K562 (cell line): ENCODE measurements at regions not wholly inside any gene's neighbourhood (a gene's known extent, or its start where the extent isn't known, plus 50 kb on each side); places are given as distances from the start of the nearest gene placed in this dataset.

Experiments
- AFF4 ChIP-seq: sonication (generic); formaldehyde crosslinking; IDR thresholded peaks from 2 replicates; pipeline ENCODE4 v1.8.0; 2023; ENCODE audit warnings: mild to moderate bottlenecking, missing genetic modification reagents
- BCOR ChIP-seq: fragments of 450-650 bp; IDR thresholded peaks from 2 replicates; pipeline ENCODE4 v1.6.1; 2016
- CBX1 ChIP-seq: sonication (generic); IDR thresholded peaks from 2 replicates; pipeline ENCODE4 v1.6.1; 2016; ENCODE audit warnings: antibody characterized with exemption, low read depth, mild to moderate bottlenecking
- CTCFL ChIP-seq: IDR thresholded peaks from 2 replicates; pipeline ENCODE4 v1.6.1; 2011; ENCODE audit warnings: borderline replicate concordance, low read depth, mild to moderate bottlenecking, moderate library complexity, low read length; ENCODE audit not compliant: insufficient read depth, poor library complexity, severe bottlenecking
- EP400 ChIP-seq: fragments of 450-650 bp; IDR thresholded peaks from 2 replicates; pipeline ENCODE4 v1.6.1; 2017; ENCODE audit warnings: antibody characterized with exemption, mild to moderate bottlenecking, moderate library complexity
- FOXA1 ChIP-seq: fragments of 450-650 bp; IDR thresholded peaks from 2 replicates; pipeline ENCODE4 v1.6.1; 2016; ENCODE audit warnings: mild to moderate bottlenecking, borderline replicate concordance
- MAFG ChIP-seq: fragments of 450-650 bp; conservative IDR thresholded peaks from 2 replicates; pipeline ENCODE4 v1.6.1; 2016; ENCODE audit warnings: missing genetic modification characterization, missing compliant biosample characterization
- NBN ChIP-seq: fragments of 450-650 bp; IDR thresholded peaks from 2 replicates; pipeline ENCODE4 v1.6.1; 2016; ENCODE audit warnings: low read depth, mild to moderate bottlenecking
- TAF7 ChIP-seq: fragments of 450-650 bp; IDR thresholded peaks from 2 replicates; pipeline ENCODE4 v1.6.1; 2016; ENCODE audit warnings: missing genetic modification characterization, missing compliant biosample characterization
- ZBTB40 ChIP-seq, 2 experiments: fragments of 450-650 bp in 1 of 2; sonication (generic) in 1 of 2; formaldehyde crosslinking in 1 of 2; IDR thresholded peaks; 2 replicates each; pipeline versions ENCODE4 v1.7.1 to v1.9.0; 2016 to 2022; ENCODE audit warnings: inconsistent platforms in 1 of 2, mild to moderate bottlenecking in 1 of 2, missing genetic modification reagents in 1 of 2
- ZNF263 ChIP-seq: sonication (generic); formaldehyde crosslinking; IDR thresholded peaks from 2 replicates; pipeline ENCODE4 v1.8.0; 2022; ENCODE audit warnings: mild to moderate bottlenecking, missing genetic modification reagents, borderline replicate concordance
- ZNF785 ChIP-seq: fragments of 250-450 bp; sonication (Bioruptor Pico); IDR thresholded peaks from 2 replicates; pipeline ENCODE4 v1.4.0; 2020; ENCODE audit warnings: mild to moderate bottlenecking

GRCh38 chr3:124558991-124559845 lies 171.0 kb upstream of the UMPS start (continued):
- no peak for TF ChIP-seq ZBTB40 (IDR thresholded peaks at IDR 0.05)
- TF ChIP-seq ZBTB40 (CRISPR knock-in tag; IDR thresholded peaks at IDR 0.05) = no peak
- TF ChIP-seq CTCFL = no peak
- TF ChIP-seq MAFG (tag) = peak; percentile 77
- TF ChIP-seq TAF7 (tag) = no peak
- TF ChIP-seq AFF4 = no peak
- no peak for TF ChIP-seq ZNF263 (CRISPR knock-in tag)
- TF ChIP-seq ZNF785 (CRISPR knock-in tag) = no peak
- TF ChIP-seq FOXA1 = no peak
- no peak for TF ChIP-seq CBX1
- TF ChIP-seq NBN = no peak
- TF ChIP-seq BCOR = no peak
- no peak for TF ChIP-seq EP400
